Common myeloid progenitor, CD34-positive (primary cell): ENCODE measurements at regions not wholly inside any gene's neighbourhood (a gene's known extent, or its start where the extent isn't known, plus 50 kb on each side); places are given as distances from the start of the nearest gene placed in this dataset.

Experiments
- CTCF ChIA-PET: fragments of 350-600 bp; sonication (Branson Sonifier 250); formaldehyde crosslinking; loops from one replicate; lab custom pipeline; 2021; ENCODE audit warnings: antibody characterized with exemption; lab: Charles Lee
- POLR2A ChIA-PET: fragments of 350-600 bp; sonication (Branson Sonifier 250); formaldehyde crosslinking; loops from one replicate; lab custom pipeline; 2021; ENCODE audit warnings: antibody characterized with exemption; lab: Charles Lee
- DNase-seq, 3 donors: peaks; one replicate each; pipeline versions ENCODE4 v3.0.0 to v3.0.0-alpha.2; 2013
- H3K27ac ChIP-seq, 2 experiments: 1 replicate in 1 of 2; 2 replicates in 1 of 2; pipeline ENCODE4 v1.7.0; 2013; ENCODE audit warnings: inconsistent platforms in 2 of 2, low read length in 2 of 2, mild to moderate bottlenecking in 2 of 2, low read depth in 1 of 2, moderate library complexity in 1 of 2; ENCODE audit not compliant: severe bottlenecking in 2 of 2, insufficient read depth in 1 of 2, poor library complexity in 1 of 2
- H3K27me3 ChIP-seq, 5 experiments: replicated peaks in 2 of 5; 1 replicate in 3 of 5; 2 replicates in 2 of 5; pipeline versions ENCODE4 v1.6.1 to v1.7.0; 2013; ENCODE audit warnings: low read length in 4 of 5, mild to moderate bottlenecking in 2 of 5, moderate library complexity in 2 of 5, inconsistent platforms in 1 of 5; ENCODE audit not compliant: insufficient read depth in 5 of 5, control insufficient read depth in 4 of 5
- H3K36me3 ChIP-seq, 4 experiments: 1 replicate in 2 of 4; 2 replicates in 2 of 4; pipeline versions ENCODE4 v1.6.1 to v1.7.0; 2013; ENCODE audit warnings: low read length in 3 of 4, control low read depth in 1 of 4, mild to moderate bottlenecking in 1 of 4; ENCODE audit not compliant: control insufficient read depth in 4 of 4, insufficient read depth in 4 of 4
- H3K4me1 ChIP-seq, 4 experiments: 1 replicate in 3 of 4; 2 replicates in 1 of 4; pipeline versions ENCODE4 v1.6.1 to v1.7.1; 2013; ENCODE audit warnings: low read length in 3 of 4, mild to moderate bottlenecking in 3 of 4, control low read depth in 1 of 4, inconsistent platforms in 1 of 4, moderate library complexity in 1 of 4; ENCODE audit not compliant: control insufficient read depth in 4 of 4, insufficient read depth in 4 of 4; ENCODE audit errors: control extremely low read depth in 1 of 4
- H3K4me3 ChIP-seq, 7 experiments: 1 replicate in 4 of 7; 2 replicates in 3 of 7; pipeline versions ENCODE4 v1.5.1 to v1.7.0; 2013; ENCODE audit warnings: mild to moderate bottlenecking in 7 of 7, low read length in 6 of 7, moderate library complexity in 6 of 7, inconsistent platforms in 2 of 7, low read depth in 2 of 7, control low read depth in 1 of 7; ENCODE audit not compliant: insufficient read depth in 4 of 7, control insufficient read depth in 1 of 7; ENCODE audit errors: extremely low read depth in 1 of 7
- H3K9me3 ChIP-seq, 5 experiments: 1 replicate in 4 of 5; 2 replicates in 1 of 5; pipeline versions ENCODE4 v1.6.1 to v1.7.1; 2013; ENCODE audit warnings: low read length in 4 of 5, mild to moderate bottlenecking in 2 of 5, inconsistent platforms in 1 of 5, low read depth in 1 of 5, moderate library complexity in 1 of 5; ENCODE audit not compliant: control insufficient read depth in 4 of 5, insufficient read depth in 2 of 5; ENCODE audit errors: control extremely low read depth in 1 of 5
- WGBS: methylation state at CpG from one replicate; pipeline ENCODE4 v1.1.5; 2013; ENCODE audit not compliant: insufficient coverage; 5-methylcytosine and 5-hydroxymethylcytosine counted together

GRCh38 chr2:46826569-46827245 is 88.9 kb downstream of the MCFD2 start:
- ChIA-PET POLR2A (no interaction called here), CTCF (no interaction called here)
- 93% methylated on average over 13 of the region's 15 CpGs for WGBS
- DNase-seq: no peak
- H3K27me3 ChIP-seq: no peaks in the 10 kb centered on the region
- peaks cover 0 to 7% (median 0%) of the 10 kb centered on the region in 5 experiments for H3K9me3 ChIP-seq
- H3K4me1 ChIP-seq: peaks cover 0 to 12% (median 8%) of the 10 kb centered on the region in 4 experiments
- H3K27ac ChIP-seq: no peak overlapping the region
- H3K36me3 ChIP-seq: no peaks in the 10 kb centered on the region
- no peak overlapping the region for H3K4me3 ChIP-seq

GRCh38 chr2:46825939-46826568 is 89.6 kb downstream of the MCFD2 start:
- Histone ChIP-seq H3K4me1 (peaks cover 0 to 12% (median 8%) of the 10 kb centered on the region in 4 experiments), H3K27ac (no peak overlapping the region), H3K36me3 (no peaks in the 10 kb centered on the region), H3K4me3 (no peak overlapping the region), H3K27me3 (no peaks in the 10 kb centered on the region), H3K9me3 (peaks cover 0 to 7% (median 0%) of the 10 kb centered on the region in 5 experiments)
- ChIA-PET CTCF (interaction anchor here (1.1 kb wide), 1 partner anchor 14 kb away, joined by 4 read pairs; no protein-coding TSS in a partner anchor), POLR2A (no interaction called here)
- WGBS: 95% methylated on average over 11 of the region's 11 CpGs
- no peak for DNase-seq

- peaks cover 0 to 12% (median 8%) of the 10 kb centered on the region in 4 experiments for H3K4me1 ChIP-seq
- WGBS: 94% methylated on average over 11 of the region's 15 CpGs
- no peaks in the 10 kb centered on the region for H3K27me3 ChIP-seq
- H3K9me3 ChIP-seq: peaks cover 0 to 5% (median 0%) of the 10 kb centered on the region in 5 experiments
- POLR2A ChIA-PET: no interaction called here
- no peaks in the 10 kb centered on the region for H3K36me3 ChIP-seq
- no peak for DNase-seq
- no peak overlapping the region for H3K4me3 ChIP-seq
- no peak overlapping the region for H3K27ac ChIP-seq
- CTCF ChIA-PET: interaction anchor here (1.0 to 1.1 kb wide), 2 partner anchors 14 to 25 kb away, joined by 3 to 4 read pairs; no protein-coding TSS in a partner anchor
These were observed 90.2 kb downstream of the MCFD2 start for GRCh38 chr2:46825231-46825938.

- CTCF ChIA-PET: interaction anchor here (1.0 to 1.1 kb wide), 2 partner anchors 12 to 26 kb away, joined by 3 read pairs; no protein-coding TSS in a partner anchor
These were observed 91.0 kb downstream of the MCFD2 start for GRCh38 chr2:46824611-46825010.

GRCh38 chr2:46821600-46821999 is 94.0 kb downstream of the MCFD2 start:
- Histone ChIP-seq H3K9me3 (no peaks in the 10 kb centered on the region), H3K4me3 (no peak overlapping the region), H3K4me1 (peaks cover 0 to 3% (median 0%) of the 10 kb centered on the region in 4 experiments), H3K27ac (no peak overlapping the region), H3K27me3 (no peaks in the 10 kb centered on the region), H3K36me3 (no peaks in the 10 kb centered on the region)
- DNase-seq: no peak
- 100% methylated on average over 2 of the region's 2 CpGs for WGBS
- ChIA-PET POLR2A (no interaction called here), CTCF (interaction anchor here (0.9 kb wide), 1 partner anchor 9 kb away, joined by 3 read pairs; no protein-coding TSS in a partner anchor)

More at GRCh38 chr2:46824611-46825010, 91.0 kb downstream of the MCFD2 start:
- no peak overlapping the region for H3K4me3 ChIP-seq
- no peak overlapping the region for H3K27ac ChIP-seq
- no peaks in the 10 kb centered on the region for H3K36me3 ChIP-seq
- peaks cover 0 to 3% (median 0%) of the 10 kb centered on the region in 5 experiments for H3K9me3 ChIP-seq
- peaks cover 0 to 7% (median 3%) of the 10 kb centered on the region in 4 experiments for H3K4me1 ChIP-seq
- DNase-seq: no peak
- WGBS: 98% methylated on average over 3 of the region's 3 CpGs
- H3K27me3 ChIP-seq: no peaks in the 10 kb centered on the region
- POLR2A ChIA-PET: interaction anchor here (0.6 kb wide), 1 partner anchor 463 kb away, joined by 3 read pairs; no protein-coding TSS in a partner anchor

GRCh38 chr2:46818819-46819218 is 96.8 kb downstream of the MCFD2 start:
- 83% methylated on average over 1 of the region's 2 CpGs for WGBS
- Histone ChIP-seq H3K36me3 (no peaks in the 10 kb centered on the region), H3K27me3 (no peaks in the 10 kb centered on the region), H3K27ac (no peak overlapping the region), H3K4me1 (peaks cover 6 to 12% (median 8%) of the 10 kb centered on the region in 4 experiments), H3K4me3 (no peak overlapping the region), H3K9me3 (no peaks in the 10 kb centered on the region)
- ChIA-PET POLR2A (no interaction called here), CTCF (no interaction called here)
- DNase-seq: no peak
